ENCODE measurements at regions not wholly inside any gene's neighbourhood (a gene's known extent, or its start where the extent isn't known, plus 50 kb on each side); places are given as distances from the start of the nearest gene placed in this dataset.

DNA sequence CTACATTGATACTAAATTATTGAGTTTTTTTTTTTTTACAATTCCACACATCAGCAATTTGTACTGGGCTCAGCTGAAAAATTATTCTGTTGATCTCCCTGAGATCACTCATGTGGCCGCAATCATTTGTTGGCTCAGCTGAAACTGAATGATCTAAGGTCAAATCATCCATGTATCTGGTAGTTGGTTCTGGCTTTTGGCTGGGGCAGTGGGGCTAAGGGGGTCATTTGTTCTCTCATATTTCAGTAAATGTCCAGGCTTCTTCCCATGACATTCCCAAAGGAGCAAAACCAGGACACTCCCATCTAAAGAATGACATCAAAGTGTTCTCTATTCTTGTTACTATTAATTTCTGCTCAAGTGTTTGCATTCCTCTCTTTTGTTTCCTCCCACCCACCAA lies 806.7 kb upstream of the ADGRL2 start:
- no peak for DNase-seq (ENCODE audit: low read depth in 2 of 2)

DNA sequence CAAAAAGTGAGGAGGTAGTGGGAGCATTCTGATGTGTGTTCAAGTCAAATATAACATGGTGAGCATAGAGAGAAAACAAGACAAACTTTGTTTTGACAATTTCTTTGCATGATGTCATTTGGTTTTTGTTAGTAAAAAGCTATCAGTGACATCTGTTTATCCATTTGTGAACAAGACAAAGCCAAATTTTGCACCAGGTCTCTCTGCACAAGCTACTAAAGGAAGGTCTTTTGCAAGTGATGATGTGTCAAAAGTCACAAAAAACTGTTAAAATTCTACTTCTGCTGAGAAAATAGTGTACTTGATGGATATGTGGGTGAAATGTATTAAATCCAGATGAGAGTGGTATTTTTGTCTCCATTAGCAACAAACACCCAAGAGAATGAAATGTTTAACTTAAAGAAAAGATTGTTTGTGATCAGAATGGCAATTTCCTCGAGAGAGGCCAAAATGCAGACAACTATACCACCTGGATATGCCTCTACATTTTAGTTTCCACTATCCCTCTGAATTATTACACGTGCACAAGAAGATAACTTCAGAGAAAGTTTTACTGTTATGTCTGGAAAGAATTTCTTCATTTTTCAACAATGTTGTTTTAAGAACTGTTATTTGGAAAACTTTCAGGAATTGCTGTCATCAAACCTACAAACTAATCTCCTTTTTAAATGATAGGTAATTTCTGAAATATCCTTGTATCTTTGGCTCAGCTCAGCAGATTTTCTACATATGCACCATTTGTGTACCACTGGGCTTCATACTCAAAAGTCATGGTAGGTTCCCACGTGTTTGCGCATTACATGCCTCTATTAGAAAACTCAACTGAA lies 807.4 kb upstream of the ADGRL2 start:
- no peak for DNase-seq (ENCODE audit: low read depth in 2 of 2)

DNA sequence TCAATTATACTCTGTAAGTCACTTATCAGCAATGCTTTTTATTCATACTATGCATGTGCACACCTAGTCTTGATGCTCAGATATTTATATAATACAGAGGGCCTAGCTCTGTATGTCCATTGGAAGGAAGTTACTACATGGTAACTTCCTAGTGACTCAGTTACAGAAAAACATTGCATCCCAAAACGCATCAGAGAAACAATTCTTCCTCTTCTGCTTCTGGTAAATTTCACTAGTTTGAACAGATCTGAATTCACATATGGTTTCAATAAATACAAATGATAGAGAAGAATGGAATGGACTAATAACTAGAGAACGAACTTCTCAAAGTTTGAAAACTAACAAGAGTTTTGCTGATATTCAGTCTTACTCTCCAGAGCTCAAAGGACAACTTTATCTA lies 811.3 kb upstream of the ADGRL2 start:
- no peak for DNase-seq (ENCODE audit: low read depth in 2 of 2)

DNA sequence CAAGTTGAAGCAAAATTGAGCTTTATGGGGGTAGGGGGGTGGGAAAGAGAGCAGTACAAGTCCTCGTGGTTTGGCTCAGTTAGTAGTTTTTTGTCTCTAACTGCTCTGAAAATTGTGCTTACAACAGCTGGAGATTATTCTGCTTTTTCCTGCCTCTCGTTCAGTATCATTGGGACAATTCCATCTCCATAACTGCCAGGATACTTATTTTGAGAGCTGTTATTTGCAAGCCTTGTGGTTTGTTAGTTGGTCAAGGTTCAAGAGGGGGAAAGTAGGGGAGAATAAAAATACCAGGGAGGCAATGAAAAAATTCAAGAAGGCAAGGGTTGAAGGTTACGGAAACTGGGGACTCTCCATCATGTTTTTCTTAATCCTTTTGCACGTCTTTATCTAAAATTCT lies 811.8 kb upstream of the ADGRL2 start:
- DNase-seq (ENCODE audit: low read depth in 2 of 2) = no peak

DNA sequence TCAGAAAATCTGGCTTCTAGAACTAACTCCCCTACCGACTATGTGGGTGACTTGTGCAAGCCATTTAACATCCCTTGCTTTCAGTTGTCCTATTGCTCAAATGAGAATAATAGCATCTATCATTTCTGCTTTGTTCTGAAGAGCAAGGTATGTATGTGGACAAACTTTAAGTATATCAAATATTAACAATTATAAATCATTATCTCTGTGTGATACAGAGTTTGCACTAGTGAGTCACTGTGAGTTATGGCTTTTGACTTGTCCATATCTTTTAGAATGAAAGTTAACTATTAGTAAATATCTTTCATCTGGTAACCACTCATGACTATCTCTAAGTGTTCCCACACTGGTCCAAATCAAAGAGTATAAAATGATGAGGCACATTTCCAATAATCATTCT lies 812.9 kb upstream of the ADGRL2 start:
- DNase-seq (ENCODE audit: low read depth in 2 of 2) = no peak

DNA sequence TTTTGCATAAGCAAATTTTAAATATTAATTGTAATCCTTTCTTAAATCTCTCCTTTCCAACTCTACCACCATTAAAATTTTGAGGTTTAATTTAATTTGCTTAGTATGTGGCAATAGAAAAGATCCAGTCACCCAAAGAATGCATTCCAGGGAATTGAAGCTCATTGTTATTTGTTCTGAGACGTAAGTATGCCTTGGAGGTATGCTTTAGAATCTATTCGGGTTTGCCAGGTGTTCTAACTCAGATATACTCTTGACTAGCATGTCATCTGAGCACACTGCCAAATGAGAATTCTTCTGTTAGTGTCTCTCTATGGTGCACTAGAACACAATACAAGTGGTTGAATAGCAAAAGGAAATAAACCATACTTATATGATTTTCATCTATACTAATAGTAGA lies 813.6 kb upstream of the ADGRL2 start:
- DNase-seq (ENCODE audit: low read depth in 2 of 2) = no peak

DNA sequence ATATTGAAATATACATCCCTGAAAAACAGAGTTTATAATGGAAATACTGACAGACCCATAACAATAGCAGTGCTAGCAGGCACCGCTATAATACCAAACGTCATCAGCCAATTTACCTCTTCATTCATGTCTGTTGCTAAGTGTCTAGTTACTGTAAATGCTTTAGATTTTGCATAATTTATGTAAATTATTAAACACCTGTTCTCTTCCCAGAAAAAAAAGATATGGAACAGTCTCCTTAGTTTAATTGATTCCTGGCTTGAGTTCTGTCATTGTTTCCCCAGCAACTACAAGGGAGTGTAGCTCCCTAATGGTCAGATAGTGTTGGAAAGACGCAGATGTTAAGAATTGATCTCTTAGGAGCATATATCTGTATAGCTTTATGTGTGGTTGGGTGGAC lies 817.9 kb upstream of the ADGRL2 start:
- DNase-seq (ENCODE audit: low read depth in 2 of 2) = no peak

DNA sequence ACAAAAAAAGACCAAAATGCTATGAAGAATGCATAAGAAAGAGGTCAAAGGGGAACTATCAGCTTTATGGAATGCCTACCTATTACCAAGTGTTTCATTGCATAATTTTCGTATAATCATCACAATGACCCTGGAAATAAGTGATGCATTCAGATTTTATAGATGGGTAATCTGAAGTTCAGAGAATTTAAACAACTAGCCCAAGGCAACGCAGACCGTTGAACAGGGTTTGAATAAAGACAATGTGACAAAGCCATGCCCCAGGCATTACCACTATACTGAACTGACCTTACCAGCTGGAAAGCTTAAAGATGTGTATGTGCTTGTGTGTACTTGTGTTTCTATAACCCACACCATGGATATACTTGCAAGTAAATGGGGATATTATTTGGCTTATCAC lies 827.6 kb upstream of the ADGRL2 start:
- no peak for DNase-seq (ENCODE audit: low read depth in 2 of 2)

DNA sequence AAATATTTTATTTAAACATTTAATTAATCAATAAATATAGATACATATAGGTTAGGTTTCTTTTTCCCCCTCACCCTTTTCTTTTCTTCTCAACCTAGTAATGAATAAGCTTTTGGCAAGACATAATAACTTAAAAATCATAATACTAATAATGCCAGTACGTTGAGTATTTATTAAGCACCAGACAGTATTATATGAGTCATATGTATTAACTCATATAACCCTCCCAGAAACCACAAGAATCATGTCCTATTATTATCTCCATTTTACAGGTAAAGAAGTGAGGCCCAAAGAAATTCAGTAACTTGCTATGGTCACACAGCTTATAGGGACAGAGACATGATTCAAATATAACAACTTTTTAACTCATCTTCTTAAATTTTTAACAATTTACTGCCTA lies 834.5 kb upstream of the ADGRL2 start:
- no peak for DNase-seq (ENCODE audit: low read depth in 2 of 2)

DNA sequence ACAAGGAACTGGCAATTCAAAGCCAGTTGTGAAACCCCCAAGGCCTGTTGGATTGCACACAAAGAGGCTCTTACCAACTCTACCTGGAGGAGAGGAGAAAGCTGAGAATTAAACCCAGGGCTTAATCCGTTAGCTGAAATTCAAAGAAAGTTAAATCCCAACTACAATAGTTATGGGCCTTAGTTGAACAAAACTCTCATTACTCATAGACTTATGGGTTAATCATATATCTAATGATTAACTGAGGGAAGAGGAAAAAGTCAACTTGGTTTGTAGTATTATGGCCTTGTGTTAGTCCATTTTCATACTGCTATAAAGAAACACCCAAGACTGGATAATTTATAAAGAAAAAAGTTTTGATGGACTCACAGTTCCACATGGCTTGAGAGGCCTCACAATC lies 838.2 kb upstream of the ADGRL2 start:
- no peak for DNase-seq (ENCODE audit: low read depth in 2 of 2)

DNA sequence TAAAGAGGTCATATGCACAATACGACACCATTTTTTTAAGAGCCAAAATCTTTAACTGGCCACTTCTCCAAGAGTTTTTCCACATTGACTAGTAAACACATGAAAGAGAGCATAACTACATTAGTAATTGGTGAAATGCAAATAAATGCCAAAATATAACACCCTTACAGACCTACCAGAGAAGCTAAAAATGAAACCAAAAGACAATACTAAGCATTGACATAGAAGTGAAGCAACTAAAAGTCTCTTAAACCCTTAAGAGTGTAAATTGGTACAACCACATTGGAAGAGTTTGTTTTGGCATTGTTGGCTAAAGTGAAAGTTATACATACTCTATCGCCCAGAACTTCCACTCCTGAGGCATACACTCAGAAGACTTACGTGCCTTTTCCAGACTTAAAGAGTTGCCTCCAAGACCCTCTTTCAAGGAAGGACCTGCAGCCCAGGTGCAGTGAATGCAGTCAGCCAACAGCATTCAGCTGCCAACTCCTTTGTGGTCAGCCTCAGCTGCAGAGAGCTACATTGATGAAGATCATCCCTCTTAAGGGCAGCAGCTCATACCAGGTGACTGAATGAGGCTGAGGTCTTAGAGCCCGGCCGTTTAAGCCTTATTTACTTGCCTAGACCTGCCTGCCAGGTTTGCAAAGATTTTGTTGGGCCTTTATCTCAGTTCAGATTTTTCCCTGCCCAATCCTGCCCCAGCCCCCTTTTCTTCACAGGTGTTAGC lies 839.1 kb upstream of the ADGRL2 start:
- no peak for DNase-seq (ENCODE audit: low read depth in 2 of 2)

DNA sequence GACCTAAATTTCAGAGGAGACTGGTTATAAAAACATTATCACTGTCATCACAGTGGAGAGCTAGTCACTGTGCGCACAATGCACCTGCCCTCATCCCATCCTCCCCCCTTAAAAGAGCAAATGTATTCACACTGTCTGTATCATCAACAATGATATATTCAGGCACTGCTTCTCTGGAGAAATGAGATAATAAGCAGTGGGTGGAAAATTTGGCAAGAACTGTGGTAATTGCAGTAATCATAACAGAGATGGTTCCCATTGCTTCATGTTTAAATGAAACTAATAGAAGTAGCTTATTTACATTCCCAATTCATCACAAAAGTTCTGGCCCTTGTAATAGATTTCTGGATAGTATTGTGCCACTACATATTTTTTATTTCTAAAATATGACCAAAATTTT lies 867.4 kb upstream of the ADGRL2 start:
- no peak for DNase-seq (ENCODE audit: low read depth in 2 of 2)

DNA sequence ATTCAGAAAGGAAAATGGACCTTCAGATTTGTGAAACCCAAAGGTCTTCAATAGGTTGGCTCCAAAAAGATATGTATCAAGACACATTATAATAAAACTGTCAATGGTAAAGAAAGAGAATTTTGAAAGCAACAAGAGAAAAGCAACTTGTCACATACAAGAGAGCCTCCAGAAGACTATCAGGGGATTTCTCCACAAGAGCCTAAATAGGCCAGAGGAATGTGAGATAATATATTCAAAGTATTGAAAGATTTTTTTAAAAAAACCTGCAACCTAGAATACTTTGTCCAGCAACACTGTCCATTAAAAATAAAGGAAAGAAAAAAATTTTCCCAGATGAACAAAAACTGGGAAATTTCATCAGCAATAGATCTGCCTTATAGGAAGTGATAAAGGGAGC lies 869.6 kb upstream of the ADGRL2 start:
- DNase-seq (ENCODE audit: low read depth in 2 of 2) = no peak

DNA sequence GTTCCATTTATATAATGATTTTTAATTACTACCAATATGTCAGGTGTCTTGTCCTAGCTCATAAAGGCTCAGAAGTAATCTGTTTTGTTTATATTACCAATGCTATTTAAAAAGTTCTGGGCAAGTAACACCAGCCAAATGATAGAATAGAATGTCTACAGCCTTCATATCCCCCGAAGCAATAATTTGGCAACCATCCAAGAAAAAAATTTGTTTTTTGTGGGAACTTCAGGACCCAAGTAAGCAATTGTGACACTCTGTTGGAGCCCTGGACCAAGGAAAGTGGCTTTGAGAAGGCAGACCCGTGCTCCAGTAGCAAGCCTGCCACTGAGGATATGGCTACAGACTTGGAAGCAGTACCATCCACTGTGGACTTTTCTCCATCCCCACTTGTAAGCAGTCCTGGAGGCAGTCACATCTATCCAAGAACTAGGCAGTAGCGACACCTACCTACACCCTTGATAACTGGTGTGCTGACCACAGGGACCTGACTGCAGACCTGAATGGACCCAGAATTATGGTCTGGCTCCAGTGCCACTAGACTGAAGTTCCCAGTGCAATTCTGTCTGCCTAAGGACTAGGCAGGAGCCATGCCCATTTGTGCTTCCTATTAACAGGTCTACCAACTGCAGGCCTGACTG lies 870.7 kb upstream of the ADGRL2 start:
- no peak for DNase-seq (ENCODE audit: low read depth in 2 of 2)

DNA sequence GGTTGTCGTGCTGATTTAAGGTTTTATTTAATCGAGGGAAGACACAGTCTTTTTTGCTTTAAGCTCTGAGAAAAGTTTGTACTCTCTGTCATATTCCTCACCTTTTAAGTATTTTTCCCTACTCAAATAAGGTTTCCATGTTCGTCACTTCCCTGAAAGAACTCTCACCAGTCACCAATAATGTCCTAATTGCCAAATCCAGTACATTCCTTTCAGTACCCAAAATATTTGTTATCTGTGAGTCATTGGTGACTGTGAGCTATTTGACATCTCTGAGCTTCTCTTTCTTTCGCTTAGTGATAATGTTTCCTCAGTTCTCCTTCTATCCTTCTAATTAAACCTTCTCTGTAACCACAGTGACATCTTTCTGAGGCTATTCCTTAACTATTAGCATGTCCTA lies 874.2 kb upstream of the ADGRL2 start:
- no peak for DNase-seq (ENCODE audit: low read depth in 2 of 2)

DNA sequence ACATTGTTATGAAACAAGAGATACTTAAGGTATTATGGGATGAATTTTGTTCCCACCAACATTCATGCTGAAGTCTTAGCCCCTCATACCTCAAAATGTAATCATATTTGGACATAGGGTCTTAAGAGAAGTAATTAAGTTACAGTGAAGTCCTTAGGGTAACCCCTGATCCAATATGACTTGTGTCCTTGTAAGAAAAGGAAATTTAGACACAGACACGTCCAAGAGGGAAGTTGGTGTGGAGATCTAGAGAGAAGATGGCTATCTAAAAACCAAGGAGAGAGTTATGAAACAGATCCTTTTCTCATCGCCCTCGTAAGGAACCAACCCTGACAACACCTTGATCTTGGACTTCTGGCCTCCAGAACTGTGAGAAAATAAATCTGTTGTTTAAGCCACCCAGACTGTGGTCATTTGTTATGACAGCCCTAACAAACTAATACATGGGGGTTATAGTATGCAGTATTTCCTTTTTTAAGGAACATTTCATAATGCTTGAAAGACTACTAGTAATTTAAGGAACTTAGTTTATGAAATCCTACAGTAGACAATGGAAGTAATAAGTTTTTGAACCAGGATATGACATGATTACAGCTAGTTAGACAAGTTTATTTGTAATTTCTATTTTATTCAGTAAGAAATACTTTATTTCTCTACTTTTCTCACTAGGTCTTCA lies 875.5 kb upstream of the ADGRL2 start:
- DNase-seq (ENCODE audit: low read depth in 2 of 2) = no peak

DNA sequence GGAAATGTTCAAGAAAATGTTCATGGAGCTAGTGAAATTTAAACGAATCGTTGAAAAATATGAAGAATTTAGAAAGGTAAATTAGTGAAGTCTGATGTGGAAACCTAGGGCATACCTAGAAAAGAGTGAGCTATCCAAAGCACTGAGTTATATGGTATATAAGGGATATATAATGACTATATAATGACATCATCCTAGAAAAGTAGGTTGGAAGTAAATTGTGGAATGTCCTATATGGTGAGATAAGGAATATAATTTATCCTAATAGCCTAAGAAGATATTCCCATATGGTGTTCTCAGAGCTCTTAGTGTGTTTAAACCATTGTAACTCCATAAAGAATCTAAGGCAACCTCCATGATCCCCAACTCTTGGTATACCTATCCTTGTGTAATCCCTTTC lies 876.4 kb upstream of the ADGRL2 start:
- no peak for DNase-seq (ENCODE audit: low read depth in 2 of 2)

DNA sequence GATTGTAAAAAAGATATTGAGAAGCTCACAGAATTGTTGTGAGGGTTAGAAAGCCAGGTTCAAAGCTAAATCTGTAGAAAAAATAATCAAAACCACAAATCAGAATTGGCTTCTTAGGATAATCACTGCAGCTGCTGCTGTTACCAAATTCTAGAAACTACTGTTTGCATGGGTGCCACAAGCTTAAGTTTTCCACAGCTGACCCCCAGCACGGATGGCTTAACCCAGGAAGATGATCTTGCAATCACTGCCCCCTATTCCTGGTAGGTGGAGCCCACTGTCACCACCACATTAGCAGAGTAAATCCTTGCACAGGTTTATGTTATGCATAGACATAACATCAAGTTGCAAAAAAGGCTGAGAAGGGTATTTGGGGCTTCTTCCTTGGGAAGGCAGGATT lies 877.8 kb upstream of the ADGRL2 start:
- DNase-seq (ENCODE audit: low read depth in 2 of 2) = no peak

DNA sequence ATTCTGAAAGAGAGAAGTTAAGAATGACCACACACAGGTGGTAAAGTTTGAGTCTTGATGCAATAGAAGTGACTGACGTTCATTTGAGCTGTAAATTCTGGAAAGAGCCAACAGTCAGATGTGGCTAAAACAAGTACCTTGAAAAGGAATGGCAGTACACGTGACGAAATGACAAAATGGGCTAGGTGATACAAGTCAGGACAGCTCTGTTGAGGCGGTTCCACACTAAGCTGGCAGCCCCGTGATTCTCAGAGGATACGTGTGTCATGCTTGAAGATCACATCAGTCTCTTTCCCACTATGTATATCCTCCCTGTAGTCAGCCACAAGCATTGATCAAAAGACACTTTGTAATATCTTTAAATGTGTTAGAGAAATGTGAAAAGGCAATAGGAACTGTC lies 881.3 kb upstream of the ADGRL2 start:
- no peak for DNase-seq (ENCODE audit: low read depth in 2 of 2)

DNA sequence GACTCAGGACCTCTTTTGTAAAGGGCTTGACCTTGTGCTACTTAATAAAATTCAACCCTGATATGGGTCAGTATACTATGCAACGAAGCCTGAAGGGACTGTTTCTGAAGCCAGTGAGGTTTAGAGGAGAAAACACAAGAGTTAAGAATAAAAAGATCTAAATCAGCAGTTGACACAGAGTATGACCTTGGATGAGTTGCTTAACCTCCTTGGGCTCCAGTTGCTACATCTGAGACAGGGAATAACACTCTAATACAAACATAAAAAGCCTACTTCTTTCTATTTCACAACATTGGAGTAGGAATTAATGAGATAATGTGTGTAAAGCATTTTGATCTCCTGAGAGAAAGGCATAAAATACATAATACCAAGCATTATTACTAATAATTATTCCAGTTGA lies 882.4 kb upstream of the ADGRL2 start:
- DNase-seq (ENCODE audit: low read depth in 2 of 2) = no peak

DNA sequence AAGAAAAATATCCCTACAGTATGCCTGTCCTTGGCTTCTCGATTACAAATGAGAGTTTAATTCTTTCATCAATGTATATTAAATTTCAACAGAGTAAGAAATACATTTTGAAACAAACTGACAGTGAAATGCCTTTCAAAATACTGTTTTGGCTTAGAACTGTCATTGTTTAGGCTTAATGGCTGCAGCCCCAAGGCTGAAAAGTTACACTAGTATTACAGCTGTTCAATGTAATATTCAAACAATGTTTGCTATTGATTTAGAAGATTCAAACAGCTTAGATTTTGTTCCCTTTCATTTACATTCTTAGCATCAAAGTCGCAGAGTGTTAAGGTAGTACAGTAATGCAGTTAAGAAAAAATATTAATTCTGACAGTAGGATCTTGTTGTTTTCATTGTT lies 882.9 kb upstream of the ADGRL2 start:
- no peak for DNase-seq (ENCODE audit: low read depth in 2 of 2)

DNA sequence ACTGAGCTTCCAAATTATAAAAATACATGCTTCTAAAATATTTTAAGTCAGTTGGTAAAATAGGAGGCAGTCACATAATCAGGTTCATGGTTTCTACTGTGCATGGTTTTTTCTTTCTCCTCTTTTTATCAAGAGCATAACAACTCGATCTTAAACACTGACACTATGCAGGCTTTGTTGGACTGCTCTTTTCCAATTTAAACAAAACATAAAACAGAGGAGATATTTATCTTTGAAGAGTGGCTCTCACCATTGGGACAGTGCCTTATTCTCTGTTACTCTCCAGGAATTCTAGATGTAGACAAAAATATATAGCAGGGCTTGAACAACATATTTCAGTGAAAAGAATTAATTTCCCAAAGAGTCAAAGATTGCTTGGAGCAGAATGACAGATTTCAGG lies 883.5 kb upstream of the ADGRL2 start:
- DNase-seq (ENCODE audit: low read depth in 2 of 2) = no peak

DNA sequence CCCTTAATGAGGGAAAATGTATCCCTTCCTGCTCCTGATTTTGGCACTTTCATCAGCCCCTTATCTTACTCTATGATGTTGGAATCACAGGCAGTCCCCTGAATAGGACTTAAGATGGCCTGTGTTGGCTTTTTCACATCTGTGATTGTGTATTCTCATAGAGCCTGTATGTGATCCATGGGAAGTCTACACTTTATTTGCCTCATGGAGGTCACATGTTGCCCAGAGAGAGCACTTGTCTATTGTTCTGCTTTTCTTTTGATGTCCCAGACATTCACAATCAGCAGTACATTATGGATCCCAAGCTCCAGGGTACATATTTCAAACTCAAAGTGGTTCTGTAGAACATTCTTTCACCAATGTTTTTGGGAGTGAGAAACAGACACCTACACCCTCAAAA lies 885.2 kb upstream of the ADGRL2 start:
- no peak for DNase-seq (ENCODE audit: low read depth in 2 of 2)

Measured in stimulated activated CD4-positive, alpha-beta T cell treated with anti-CD3 and anti-CD28 coated beads, Interleukin-12 subunit alpha, Interleukin-12 subunit beta, amount 100 ng/mL, for 24 hours (primary cell).